Pulmonary artery endothelial cell (primary cell): ENCODE measurements at regions not wholly inside any gene's neighbourhood (a gene's known extent, or its start where the extent isn't known, plus 50 kb on each side); places are given as distances from the start of the nearest gene placed in this dataset.
A peak's percentile ranks its signal among the peaks of the same experiment; 100 is the strongest.
"Not testable (repeated sequence)": the region's sequence is repeated elsewhere in the genome, so short reads cannot be mapped to it uniquely, and the experiment has no call there.

ENCODE experiments used
- DNase-seq: peaks from one replicate; pipeline ENCODE4 v3.0.0-alpha.2; 2011; ENCODE audit warnings: low read depth, low spot score

DNA sequence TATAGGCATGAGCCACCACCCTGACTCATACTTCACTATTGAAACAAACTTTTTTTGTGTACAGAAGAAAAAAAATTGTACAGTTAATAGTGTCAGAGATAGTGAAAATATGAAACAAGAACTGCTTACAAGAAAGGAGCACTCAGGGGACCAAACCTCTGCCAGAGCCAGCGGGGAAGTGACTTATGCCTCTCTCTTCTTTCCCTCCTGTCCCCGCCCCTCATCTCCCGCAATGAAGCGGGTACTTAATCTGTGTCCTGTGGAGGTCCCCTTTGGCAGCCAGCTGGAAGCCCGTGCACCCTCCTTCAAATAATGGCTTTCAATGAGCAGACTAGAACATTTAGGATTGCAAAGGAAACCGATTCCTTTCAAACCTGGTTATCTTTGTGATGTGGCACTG, 51.5 kb downstream of the PPIAL4A start:
- DNase-seq, result not testable (repeated sequence)

GRCh38 chr1:120941836-120942217, 52.3 kb downstream of the PPIAL4A start:
- not testable (repeated sequence) for DNase-seq

- DNase-seq, result not testable (repeated sequence)
These were observed 52.8 kb downstream of the PPIAL4A start for GRCh38 chr1:120942218-120942944.

DNA sequence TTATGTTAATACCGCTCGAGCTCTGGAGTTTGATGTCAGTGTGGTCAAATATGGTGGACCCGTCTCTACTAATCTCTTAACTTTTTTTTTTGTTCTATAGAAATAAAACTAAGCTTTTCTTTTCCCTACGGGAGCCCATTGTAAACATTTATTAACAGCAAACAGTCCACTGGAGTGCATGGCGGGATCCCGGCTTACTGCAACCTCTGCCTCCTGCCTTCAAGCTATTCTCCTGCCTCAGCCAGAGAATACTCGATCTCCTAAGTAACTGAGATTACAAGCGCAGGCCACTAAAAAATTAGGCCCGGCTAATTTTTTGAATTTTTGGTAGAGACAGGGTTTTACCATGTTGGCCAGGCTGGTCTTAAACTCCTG, 53.4 kb downstream of the PPIAL4A start:
- DNase-seq, result not testable (repeated sequence)

DNA sequence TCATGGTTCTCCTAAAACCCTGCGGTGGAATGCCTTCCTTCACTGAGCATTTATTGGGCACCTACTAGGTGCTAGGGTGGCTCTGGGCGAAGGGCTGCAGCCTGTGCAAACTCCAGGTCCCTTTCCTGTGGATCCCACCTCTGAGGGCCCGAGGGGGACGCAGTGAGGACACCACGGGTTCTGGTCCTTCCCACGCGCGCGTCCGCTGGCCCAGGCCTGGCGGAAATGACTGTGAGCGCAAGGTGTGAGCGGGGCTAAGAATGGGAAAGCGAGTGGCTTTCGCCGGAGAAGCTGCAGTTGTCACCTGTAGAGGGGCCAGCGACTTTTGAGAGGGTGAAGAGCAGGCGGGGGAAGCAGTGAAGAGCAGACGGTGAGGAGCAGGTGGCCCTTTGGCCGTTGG, 55.1 kb downstream of the PPIAL4A start:
- DNase-seq, result not testable (repeated sequence)

DNA sequence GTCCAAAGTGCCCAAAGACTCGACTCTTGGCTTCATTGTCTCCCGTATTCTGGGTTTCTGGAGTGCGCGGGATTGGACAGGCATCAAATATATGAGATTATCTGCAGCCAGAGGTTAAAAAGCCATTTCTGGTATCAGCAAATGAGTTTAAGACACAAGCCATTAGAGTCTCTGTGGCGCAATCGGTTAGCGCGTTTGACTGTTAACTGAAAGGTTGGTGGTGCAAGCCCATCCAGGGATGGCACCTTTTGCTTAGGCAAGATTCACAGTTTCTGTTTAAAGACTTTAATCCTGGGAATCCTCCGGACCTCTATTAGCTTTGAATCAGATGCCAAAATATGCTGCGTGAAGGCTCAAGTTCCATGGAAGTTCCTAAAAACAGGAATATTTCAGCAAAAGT, 55.6 kb downstream of the PPIAL4A start:
- DNase-seq, result not testable (repeated sequence)

- DNase-seq, result not testable (repeated sequence)
These were observed 57.5 kb downstream of the PPIAL4A start for GRCh38 chr1:120947114-120947513.

DNA sequence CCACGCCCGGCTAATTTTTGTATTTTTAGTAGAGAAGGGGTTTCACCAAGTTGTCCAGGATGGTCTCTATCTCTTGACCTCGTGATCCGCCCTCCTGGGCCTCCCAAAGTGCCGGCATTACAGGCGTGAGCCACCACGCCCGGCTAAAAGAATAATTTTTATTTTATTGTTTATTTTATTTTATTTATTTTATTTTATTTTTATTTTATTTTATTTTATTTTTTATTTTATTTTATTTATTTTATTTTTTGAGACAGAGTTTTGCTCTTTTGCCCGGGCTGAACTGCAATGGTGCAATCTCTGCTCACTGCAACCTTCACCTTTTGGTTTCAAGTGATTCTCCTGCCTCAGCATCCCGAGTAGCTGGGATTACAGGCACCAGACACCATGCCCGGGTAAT, 60.2 kb downstream of the PPIAL4A start:
- not testable (repeated sequence) for DNase-seq

GRCh38 chr1:120950633-120951032, 61.1 kb downstream of the PPIAL4A start:
- not testable (repeated sequence) for DNase-seq

GRCh38 chr1:120951100-120951499, 61.5 kb downstream of the PPIAL4A start:
- DNase-seq, result not testable (repeated sequence)

- not testable (repeated sequence) for DNase-seq
These were observed 62.8 kb downstream of the PPIAL4A start for GRCh38 chr1:120952207-120952870.

DNA sequence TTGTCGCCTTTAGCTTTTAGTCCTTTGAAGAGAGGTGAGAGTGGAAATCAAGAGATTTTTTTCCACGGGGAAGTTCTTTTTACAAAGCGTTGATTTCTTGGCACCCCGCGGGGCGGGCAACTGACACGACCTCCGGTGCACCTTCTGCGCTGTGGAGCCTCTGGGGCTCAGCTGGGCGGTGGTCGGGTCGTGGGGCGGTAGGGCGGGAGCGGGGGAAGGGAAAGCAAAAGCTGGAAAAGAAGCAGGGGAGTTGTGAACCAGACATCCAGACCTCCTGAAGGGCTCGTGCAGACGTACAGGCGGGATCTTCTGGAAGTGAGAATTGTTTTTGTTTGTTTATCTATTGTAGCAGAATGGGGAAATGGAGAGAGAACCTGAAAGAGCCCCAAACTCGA, 63.3 kb downstream of the PPIAL4A start:
- DNase-seq, result not testable (repeated sequence)

DNA sequence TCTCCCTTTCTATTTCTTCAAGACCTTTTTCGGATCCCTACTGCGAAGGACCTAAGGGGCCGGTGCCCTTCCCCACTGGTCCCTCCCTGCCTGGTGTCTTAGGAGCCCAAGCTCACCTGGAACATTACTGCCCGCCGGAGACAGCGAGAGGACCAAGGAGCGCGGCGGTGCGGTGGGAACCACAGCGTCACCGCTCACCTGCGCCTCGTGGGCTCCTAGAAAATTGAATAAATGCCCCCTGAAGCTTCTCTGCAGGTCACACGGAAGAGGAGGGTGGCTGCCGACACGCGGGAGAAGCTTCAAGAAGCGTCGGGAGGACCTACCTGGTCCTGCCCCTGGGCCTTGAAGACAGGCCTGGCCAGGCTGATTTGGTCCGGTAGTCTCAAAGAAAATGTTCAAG, 65.2 kb downstream of the PPIAL4A start:
- DNase-seq, result no peak

GRCh38 chr1:120955961-120956360, 66.4 kb downstream of the PPIAL4A start:
- not testable (repeated sequence) for DNase-seq

- DNase-seq, result not testable (repeated sequence)
These were observed 76.4 kb downstream of the PPIAL4A start for GRCh38 chr1:120966018-120966417.

DNA sequence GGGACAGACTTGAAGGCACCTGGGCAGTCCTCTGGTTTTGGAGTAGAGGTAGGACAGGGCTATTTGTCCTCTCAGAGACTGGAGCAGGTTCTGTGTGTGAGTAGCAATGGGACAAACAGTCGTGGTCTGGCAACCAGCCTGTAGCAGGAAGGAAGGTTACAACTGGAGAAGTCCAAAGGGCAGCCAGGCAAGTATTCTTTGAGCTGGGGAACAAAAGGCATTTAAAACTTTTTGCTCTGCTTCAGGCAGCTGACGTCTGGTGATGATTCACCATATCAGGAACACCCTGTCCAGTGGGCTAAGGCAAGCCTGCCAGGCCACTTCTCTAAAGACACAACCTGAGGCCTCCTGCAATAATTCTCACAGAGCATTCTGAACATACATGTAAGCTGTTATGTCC, 83.3 kb downstream of the PPIAL4A start:
- DNase-seq, result peak; percentile 19

DNA sequence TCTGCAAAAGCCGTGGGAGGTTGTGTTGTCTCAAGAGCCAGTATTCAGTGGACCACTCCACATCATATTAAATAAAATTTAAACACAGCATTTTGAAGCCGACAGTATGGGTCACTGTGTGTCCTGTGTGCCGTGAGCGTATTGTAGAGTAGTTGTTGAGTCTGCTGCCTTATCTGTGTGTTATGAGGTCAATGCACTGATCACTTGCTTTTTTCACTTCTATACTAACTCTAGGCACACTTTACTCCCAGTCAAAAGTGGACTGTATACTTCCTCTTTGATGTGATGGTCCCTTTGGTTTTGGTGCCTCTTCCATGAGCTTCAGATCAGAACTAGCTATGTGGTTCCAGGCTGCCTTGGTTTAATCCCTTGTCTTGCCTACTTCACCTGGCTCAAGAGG, 84.3 kb downstream of the PPIAL4A start:
- DNase-seq, result not testable (repeated sequence)

DNA sequence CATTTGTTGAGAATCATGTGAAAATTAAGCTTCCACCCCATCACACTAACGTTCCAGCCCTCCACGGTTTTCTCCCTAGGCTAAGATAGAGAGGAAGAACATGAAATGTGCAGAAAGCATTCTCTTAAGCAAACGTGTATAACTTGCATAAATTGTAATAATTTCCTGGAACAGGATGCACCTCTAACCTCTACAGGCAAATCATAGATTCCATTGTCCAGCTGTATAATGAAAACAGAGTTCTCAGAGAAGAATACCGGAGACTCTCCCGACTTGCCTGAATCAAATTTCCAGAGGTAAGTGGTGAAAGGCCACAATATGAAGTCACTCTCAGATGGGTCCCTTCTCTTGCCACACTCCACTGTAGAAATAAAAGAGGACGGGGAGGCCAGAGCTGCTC, 87.7 kb downstream of the PPIAL4A start:
- DNase-seq, result peak; percentile 7

DNA sequence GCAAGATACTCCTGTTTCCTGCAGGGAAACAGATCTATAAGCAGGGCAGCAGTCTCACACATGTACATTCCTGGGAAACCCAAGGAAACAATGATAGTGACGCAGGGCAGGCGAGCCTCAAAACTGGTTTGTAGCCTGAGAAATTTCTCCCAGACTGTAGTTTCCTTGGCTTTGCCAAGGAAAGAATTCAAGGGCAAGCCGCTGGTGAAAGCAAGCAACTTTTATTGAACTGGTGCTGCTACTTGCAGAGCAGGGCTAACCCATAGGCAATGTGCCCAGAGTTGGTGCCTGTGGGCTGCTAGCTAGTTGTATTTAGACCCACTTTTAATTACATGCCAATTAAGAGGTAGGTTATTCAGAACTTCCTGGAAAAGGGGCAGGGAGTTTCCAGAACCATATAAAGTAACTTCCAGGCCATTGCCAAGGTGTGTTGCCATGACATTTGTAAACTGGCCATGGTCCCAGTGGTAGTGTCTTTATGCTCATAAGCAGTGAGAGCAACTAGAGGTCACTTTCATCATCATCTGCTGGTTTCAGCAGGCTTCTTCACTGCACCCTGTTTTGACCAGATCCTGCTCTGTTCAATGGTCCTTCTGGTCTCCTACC, 92.0 kb downstream of the PPIAL4A start:
- DNase-seq, result not testable (repeated sequence)

DNA sequence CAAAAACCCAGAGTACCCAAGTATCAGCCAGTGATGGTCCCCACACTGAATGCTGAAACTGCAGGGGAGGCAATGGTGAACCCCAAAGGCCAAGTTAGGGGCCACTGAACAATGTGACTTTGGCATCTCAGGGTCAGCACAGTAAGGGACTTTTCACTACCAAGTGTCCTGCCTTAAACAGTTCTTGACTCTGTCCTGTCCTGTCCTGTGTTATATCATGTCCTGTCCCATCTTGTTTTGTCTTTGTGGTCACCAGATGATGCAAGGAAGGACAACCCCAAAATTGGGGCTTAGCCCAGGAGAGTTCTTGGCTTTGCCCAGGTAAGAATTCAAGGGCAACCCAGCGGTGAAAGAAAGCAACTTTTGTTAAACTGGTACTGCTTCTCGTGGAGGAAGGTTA, 105.0 kb downstream of the PPIAL4A start:
- not testable (repeated sequence) for DNase-seq

DNA sequence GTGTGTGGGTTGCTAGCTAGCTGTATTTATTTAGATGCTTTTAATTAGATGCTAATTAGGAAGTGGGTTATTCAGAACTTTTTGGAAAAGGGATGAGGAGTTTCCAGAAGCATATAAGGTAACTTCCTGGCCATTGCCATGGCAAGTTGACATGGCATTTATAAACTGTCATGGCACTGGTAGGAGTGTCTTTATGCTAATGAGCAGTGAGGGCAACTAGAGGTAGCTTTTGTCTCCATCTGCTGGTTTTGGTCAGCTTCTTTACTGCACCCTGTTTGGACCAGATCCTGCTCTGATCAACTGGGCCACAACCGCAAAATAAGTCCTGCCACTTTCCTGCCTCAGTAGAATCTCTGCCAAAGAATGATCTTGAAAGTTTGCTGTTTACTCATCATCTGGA, 105.5 kb downstream of the PPIAL4A start:
- not testable (repeated sequence) for DNase-seq

DNA sequence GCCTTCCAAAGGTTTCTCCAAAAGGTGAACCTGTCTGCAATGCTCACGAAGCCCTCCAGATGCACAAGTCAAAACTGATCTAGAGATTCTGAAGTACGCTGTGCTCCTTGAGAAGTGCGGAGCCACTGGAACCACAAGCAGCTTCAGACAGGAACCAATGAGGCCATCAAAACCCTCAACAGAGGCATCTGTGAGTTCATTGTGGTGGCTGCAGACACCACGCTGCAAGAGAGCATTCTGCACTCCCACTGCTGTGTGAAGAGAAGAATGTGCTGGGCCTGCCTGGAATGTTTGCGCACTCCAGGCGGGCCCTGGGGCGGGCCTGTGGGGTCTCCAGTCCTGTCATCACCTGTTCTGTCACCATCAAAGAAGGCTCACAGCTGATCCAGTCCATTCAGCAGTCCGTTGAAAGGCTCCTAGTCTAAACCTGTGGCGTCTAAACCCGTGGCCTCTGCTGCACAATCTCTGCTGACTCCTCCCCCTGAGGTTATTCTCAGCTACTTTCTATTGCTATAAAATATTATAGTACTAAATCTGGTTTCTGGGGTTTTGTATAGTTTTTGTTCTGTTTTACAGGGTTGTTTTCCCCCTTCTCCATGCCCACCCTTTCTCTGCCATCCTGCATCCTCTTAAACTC, 111.6 kb downstream of the PPIAL4A start:
- not testable (repeated sequence) for DNase-seq
